ENCODE measurements at regions not wholly inside any gene's neighbourhood (a gene's known extent, or its start where the extent isn't known, plus 50 kb on each side); places are given as distances from the start of the nearest gene placed in this dataset.

DNA sequence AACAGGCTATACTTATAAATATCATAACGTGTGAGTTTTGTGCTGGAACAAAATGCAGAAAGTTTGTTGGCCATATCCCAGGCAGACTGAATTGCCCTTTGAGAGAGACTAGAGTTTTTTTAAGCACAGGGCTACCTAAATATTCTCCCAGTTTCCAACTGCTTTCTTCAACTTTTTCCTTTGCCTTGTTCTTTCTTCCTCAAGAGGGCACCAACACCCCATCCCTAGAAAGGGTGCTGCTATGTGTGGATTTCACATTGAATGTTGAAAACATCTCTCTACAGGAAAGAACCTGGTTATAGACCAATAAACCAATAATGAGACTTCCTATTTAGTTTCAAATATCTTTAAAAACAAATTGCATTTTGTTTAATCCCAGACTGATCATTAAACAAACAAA is 87.9 kb downstream of the ICOS start:
- TF ChIP-seq, protein P1, sequence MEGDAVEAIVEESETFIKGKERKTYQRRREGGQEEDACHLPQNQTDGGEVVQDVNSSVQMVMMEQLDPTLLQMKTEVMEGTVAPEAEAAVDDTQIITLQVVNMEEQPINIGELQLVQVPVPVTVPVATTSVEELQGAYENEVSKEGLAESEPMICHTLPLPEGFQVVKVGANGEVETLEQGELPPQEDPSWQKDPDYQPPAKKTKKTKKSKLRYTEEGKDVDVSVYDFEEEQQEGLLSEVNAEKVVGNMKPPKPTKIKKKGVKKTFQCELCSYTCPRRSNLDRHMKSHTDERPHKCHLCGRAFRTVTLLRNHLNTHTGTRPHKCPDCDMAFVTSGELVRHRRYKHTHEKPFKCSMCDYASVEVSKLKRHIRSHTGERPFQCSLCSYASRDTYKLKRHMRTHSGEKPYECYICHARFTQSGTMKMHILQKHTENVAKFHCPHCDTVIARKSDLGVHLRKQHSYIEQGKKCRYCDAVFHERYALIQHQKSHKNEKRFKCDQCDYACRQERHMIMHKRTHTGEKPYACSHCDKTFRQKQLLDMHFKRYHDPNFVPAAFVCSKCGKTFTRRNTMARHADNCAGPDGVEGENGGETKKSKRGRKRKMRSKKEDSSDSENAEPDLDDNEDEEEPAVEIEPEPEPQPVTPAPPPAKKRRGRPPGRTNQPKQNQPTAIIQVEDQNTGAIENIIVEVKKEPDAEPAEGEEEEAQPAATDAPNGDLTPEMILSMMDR (IDR thresholded peaks at IDR 0.05): peak; percentile 18 to 54 (median 40)
- no peak for TF ChIP-seq POLR2A (IDR thresholded peaks at IDR 0.05)
